ENCODE measurements at regions not wholly inside any gene's neighbourhood (a gene's known extent, or its start where the extent isn't known, plus 50 kb on each side); places are given as distances from the start of the nearest gene placed in this dataset.
A peak's percentile ranks its signal among the peaks of the same experiment; 100 is the strongest.
"Not testable (repeated sequence)": the region's sequence is repeated elsewhere in the genome, so short reads cannot be mapped to it uniquely, and the experiment has no call there.

DNA sequence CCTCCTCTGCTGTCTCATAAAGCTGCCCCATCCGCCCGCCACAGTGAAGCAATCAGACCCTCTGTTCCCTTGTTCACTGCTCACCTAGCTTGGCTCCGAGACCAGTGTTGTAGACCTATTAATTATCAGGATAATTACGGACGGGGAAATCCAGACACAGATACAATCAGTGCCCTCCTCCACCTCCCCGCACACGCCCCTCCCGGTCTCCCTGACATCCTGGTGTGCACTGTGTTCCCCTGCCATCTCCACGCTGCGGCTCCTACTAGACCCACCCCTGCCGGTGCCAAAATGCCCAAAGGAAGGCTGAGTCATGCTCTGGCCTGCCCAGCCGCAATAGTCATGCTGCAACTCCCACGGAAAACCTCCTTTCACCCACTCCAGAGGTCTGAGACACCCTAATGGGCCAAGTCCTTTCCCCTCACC is 277.3 kb upstream of the TLE3 start:
- no peak for TF ChIP-seq POLR2A (IDR thresholded peaks at IDR 0.05)
- TF ChIP-seq, protein P1, sequence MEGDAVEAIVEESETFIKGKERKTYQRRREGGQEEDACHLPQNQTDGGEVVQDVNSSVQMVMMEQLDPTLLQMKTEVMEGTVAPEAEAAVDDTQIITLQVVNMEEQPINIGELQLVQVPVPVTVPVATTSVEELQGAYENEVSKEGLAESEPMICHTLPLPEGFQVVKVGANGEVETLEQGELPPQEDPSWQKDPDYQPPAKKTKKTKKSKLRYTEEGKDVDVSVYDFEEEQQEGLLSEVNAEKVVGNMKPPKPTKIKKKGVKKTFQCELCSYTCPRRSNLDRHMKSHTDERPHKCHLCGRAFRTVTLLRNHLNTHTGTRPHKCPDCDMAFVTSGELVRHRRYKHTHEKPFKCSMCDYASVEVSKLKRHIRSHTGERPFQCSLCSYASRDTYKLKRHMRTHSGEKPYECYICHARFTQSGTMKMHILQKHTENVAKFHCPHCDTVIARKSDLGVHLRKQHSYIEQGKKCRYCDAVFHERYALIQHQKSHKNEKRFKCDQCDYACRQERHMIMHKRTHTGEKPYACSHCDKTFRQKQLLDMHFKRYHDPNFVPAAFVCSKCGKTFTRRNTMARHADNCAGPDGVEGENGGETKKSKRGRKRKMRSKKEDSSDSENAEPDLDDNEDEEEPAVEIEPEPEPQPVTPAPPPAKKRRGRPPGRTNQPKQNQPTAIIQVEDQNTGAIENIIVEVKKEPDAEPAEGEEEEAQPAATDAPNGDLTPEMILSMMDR (IDR thresholded peaks at IDR 0.05), result no peak
- DNase-seq (ENCODE audit: low spot score in 2 of 2), result peak in 1 of 2 donors; percentile 82
- WGBS, 2 donors, result 45 to 54% methylated on average over 13 of the region's 13 CpGs
- no peak overlapping the region for H3K4me3 ChIP-seq (ENCODE audit: low read depth, poor library complexity, severe bottlenecking)
- intact Hi-C loops (cut with DNase I; ENCODE audit: low total_unique reads), result no loop called here

DNA sequence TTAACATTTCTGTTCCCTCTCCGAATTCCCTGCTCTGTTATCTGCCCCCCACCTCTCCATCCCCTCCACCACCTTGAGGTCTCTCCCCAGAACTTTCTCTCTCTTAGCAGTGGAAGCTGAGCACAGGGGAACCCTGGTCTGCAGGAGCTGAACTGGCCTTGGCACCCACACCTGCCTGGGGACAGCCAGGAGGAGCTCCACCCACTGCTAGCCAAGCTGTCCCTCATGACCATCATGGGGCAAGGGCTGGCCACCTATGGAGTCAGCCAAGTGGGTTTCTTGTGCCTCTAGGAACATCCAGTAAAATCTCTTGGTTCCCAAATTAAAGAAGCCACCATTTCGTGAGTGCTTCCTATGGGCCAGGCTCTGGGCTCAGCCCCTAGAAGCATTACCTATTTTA is 276.4 kb upstream of the TLE3 start:
- H3K4me3 ChIP-seq (ENCODE audit: low read depth, poor library complexity, severe bottlenecking), result no peak overlapping the region
- intact Hi-C loops (cut with DNase I; ENCODE audit: low total_unique reads), result no loop called here
- DNase-seq (ENCODE audit: low spot score in 2 of 2), result peak in 1 of 2 donors; percentile 37
- TF ChIP-seq, protein P1 (IDR thresholded peaks at IDR 0.05), result no peak
- no peak for TF ChIP-seq POLR2A (IDR thresholded peaks at IDR 0.05)
- WGBS, 2 donors, result 81 to 89% methylated on average over 2 of the region's 2 CpGs

DNA sequence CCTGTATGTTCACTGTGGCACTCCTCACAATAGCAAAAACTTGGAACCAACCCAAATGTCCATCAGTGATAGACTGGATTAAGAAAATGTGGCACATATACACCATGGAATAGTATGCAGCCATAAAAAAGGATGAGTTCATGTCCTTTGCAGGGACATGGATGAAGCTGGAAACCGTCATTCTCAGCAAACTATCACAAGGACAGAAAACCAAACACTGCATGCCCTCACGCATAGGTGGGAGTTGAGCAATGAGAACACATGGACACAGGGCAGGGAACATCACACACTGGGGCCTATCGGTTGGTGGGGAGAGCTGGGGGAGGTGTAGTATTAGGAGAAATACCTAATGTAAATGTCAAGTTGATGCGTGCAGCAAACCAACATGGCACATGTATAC is 275.7 kb upstream of the TLE3 start:
- WGBS, 2 donors, result 95% methylated on average over 4 of the region's 4 CpGs
- H3K4me3 ChIP-seq (ENCODE audit: low read depth, poor library complexity, severe bottlenecking); intact Hi-C loops (cut with DNase I; ENCODE audit: low total_unique reads); DNase-seq (ENCODE audit: low spot score in 2 of 2): not testable (repeated sequence)

DNA sequence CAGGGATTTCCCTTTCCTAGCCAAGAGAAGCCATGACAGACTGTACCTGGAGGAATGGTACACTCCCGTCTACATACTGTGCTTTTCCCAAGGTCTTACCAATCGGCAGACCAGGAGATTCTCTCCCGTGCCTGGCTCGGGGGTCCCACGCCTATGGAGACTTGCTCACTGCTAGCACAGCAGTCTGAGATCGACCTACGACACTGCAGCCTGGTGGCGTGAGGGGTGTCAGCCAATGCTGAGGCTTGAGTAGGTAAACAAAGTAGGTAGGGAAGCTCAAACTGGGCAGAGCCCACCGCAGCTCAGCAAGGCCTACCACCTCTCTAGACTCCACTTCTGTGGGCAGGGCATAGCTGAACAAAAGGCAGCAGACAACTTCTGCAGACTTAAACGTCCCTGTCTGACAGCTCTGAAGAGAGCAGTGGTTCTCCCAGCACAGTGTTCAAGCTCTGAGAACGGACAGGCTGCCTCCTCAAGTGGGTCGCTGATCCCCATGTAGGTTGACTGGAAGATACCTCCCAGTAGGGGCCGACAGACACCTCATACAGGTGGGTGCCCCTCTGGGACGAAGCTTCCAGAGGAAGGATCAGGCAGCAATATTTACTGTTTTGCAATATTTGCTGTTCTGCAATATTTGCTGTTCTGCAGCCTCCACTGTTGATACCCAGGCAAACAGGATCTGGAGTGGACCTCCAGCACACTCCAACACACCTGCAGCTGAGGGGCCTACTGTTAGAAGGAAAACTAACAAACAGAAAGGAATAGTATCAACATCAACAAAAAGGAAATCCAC is 270.4 kb upstream of the TLE3 start:
- 81 to 84% methylated on average over 10 to 14 of the region's 14 CpGs for WGBS, 2 donors
- H3K4me3 ChIP-seq (ENCODE audit: low read depth, poor library complexity, severe bottlenecking); intact Hi-C loops (cut with DNase I; ENCODE audit: low total_unique reads): not testable (repeated sequence)
- peak in 1 of 2 donors; percentile 61 for DNase-seq (ENCODE audit: low spot score in 2 of 2)

DNA sequence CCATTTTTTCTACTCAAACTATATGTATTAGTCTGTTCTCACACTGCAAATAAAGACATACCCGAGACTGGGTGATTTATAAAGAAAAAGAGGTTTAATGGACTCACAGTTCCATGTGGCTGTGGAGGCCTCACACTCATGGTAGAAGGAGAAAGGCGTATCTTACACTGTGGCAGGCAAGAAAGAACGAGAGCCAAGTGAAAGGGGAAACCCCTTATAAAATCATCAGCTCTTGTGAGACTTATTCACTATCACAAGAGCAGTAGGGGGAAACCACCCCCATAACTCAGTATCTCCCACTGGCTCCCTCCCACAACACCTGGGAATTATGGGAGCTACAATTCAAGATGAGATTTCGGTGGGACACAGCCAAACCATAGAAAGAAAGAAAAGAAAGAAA is 266.3 kb upstream of the TLE3 start:
- not testable (repeated sequence) for DNase-seq (ENCODE audit: low spot score in 2 of 2)
- 83 to 85% methylated on average over 3 to 4 of the region's 4 CpGs for WGBS, 2 donors

DNA sequence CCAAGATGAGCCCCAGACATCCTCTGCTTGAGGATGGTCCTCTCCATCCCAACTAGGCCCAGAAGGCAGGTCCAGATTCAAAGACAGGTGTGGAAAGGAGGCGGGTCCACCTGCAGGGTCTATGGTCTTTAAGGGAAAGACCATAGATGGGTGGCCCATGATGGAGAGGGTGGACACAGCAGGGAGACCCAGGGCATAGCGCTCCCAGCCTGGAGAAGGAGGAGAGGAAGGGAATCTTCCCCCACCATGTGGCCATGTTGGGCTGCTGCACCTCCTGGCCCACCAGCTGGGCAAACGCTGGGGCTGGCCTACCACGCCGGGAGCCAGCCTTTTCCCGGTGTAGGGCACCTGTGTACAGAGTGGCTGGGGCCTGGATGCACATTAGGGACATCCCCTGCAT is 265.2 kb upstream of the TLE3 start:
- 48 to 52% methylated on average over 6 of the region's 6 CpGs for WGBS, 2 donors
- H3K4me3 ChIP-seq (ENCODE audit: low read depth, poor library complexity, severe bottlenecking), result no peak overlapping the region
- intact Hi-C loops (cut with DNase I; ENCODE audit: low total_unique reads), result no loop called here
- TF ChIP-seq POLR2A (IDR thresholded peaks at IDR 0.05), result no peak
- TF ChIP-seq, protein P1 (IDR thresholded peaks at IDR 0.05), result no peak
- DNase-seq (ENCODE audit: low spot score in 2 of 2), result peak in 1 of 2 donors; percentile 76

More for the DNA sequence above, 266.3 kb upstream of the TLE3 start:
- H3K4me3 ChIP-seq (ENCODE audit: low read depth, poor library complexity, severe bottlenecking); intact Hi-C loops (cut with DNase I; ENCODE audit: low total_unique reads): not testable (repeated sequence)

DNA sequence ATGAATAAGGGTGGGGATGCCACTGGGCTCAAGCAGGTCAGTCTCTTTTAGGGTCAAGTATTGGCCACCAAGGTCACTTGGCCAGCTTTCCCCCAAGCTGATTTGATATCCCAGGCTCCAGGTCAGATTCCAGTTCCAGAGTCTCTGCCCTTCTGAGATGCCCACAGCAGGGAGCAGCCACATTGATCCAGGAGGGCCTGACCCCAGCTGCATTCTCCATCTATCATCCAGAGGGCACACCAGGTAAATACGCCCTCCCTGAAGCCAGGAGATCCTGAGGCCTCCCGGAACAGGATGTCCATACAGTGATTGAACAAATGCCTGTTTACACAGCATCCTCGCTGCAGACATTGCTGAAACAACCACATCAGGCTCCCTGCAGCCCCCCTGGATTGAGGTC is 264.6 kb upstream of the TLE3 start:
- WGBS, 2 donors, result 61 to 68% methylated on average over 3 of the region's 3 CpGs
- DNase-seq (ENCODE audit: low spot score in 2 of 2), result no peak
- H3K4me3 ChIP-seq (ENCODE audit: low read depth, poor library complexity, severe bottlenecking), result no peak overlapping the region
- intact Hi-C loops (cut with DNase I; ENCODE audit: low total_unique reads), result no loop called here
- TF ChIP-seq, protein P1 (IDR thresholded peaks at IDR 0.05), result no peak
- no peak for TF ChIP-seq POLR2A (IDR thresholded peaks at IDR 0.05)
